ENCODE measurements at regions not wholly inside any gene's neighbourhood (a gene's known extent, or its start where the extent isn't known, plus 50 kb on each side); places are given as distances from the start of the nearest gene placed in this dataset.

DNA sequence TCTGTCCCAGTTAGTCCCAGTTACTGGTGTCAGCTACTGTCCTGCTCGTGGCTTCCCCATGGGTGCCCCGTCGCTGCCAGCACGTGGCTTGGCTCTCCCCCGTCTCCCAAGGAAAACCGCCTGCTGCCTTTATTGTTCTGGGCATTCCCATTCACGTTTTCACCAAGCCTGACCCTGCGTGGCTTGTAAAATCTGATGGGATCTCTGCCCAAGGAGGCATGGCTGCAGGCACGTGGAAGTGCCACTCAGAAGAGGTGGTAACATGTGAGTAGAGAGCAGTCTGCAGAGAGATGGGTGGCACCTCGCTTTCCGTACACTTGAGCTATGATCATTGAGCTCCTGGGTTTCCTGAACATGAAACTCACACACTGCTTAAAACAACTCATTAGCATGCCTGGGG is 429.2 kb upstream of the KLF4 start:
- TF ChIP-seq HOXA3 (CRISPR knock-in tag; IDR thresholded peaks at IDR 0.05): no peak
- no peak for TF ChIP-seq ZSCAN31 (CRISPR knock-in tag; IDR thresholded peaks at IDR 0.05; ENCODE audit: low read depth)
- no peak for TF ChIP-seq ELF4 (CRISPR knock-in tag; IDR thresholded peaks at IDR 0.05; ENCODE audit: borderline replicate concordance)
- no peak for TF ChIP-seq ZNF777 (CRISPR knock-in tag; IDR thresholded peaks at IDR 0.05)
- TF ChIP-seq ZNF362 (CRISPR knock-in tag; IDR thresholded peaks at IDR 0.05; ENCODE audit: borderline replicate concordance): no peak
- TF ChIP-seq CC2D1A (CRISPR knock-in tag; IDR thresholded peaks at IDR 0.05): no peak
- no peak for TF ChIP-seq ZNF431 (CRISPR knock-in tag; IDR thresholded peaks at IDR 0.05; ENCODE audit: borderline replicate concordance, low read depth)
- no peak for TF ChIP-seq FOXK2 (IDR thresholded peaks at IDR 0.05)
- TF ChIP-seq THYN1 (CRISPR knock-in tag; IDR thresholded peaks at IDR 0.05; ENCODE audit: borderline replicate concordance, low read depth): no peak
- TF ChIP-seq, protein P1, sequence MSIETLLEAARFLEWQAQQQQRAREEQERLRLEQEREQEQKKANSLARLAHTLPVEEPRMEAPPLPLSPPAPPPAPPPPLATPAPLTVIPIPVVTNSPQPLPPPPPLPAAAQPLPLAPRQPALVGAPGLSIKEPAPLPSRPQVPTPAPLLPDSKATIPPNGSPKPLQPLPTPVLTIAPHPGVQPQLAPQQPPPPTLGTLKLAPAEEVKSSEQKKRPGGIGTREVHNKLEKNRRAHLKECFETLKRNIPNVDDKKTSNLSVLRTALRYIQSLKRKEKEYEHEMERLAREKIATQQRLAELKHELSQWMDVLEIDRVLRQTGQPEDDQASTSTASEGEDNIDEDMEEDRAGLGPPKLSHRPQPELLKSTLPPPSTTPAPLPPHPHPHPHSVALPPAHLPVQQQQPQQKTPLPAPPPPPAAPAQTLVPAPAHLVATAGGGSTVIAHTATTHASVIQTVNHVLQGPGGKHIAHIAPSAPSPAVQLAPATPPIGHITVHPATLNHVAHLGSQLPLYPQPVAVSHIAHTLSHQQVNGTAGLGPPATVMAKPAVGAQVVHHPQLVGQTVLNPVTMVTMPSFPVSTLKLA (IDR thresholded peaks at IDR 0.05): no peak
- TF ChIP-seq SALL2 (CRISPR knock-in tag; IDR thresholded peaks at IDR 0.05): no peak
- no peak for TF ChIP-seq ZNF280D (CRISPR knock-in tag; IDR thresholded peaks at IDR 0.05)
- TF ChIP-seq CENPX (CRISPR knock-in tag; IDR thresholded peaks at IDR 0.05): no peak
- H3K27ac ChIP-seq (ENCODE audit: extremely low read length, insufficient read depth, low read length): no peak overlapping the region
- POLR2A ChIA-PET: no interaction called here
- no peaks in the 10 kb centered on the region for H4K20me1 ChIP-seq (ENCODE audit: insufficient read depth, low read length)
- no peaks in the 10 kb centered on the region for H3K27me3 ChIP-seq (ENCODE audit: control insufficient read depth in 1 of 2, insufficient read depth in 2 of 2, low read length in 2 of 2)
- no peak overlapping the region for H3K4me3 ChIP-seq (replicated peaks in 1 of 3; ENCODE audit: insufficient read depth in 1 of 3, low read depth in 2 of 3, low read length in 3 of 3)
- no peak overlapping the region for H2AFZ ChIP-seq (ENCODE audit: low read length)
- in situ Hi-C loops (cut with HindIII; ENCODE audit: extremely low pct_ligation_motif_present, low pct_unique_long_range_greater_than_20kb) (no loop called here), intact Hi-C loops (cut with micrococcal nuclease; ENCODE audit: unreplicated experiment) (no loop called here)
- no peaks in the 10 kb centered on the region for H3K36me3 ChIP-seq (replicated peaks in 1 of 2; ENCODE audit: control insufficient read depth in 1 of 2, insufficient read depth in 2 of 2, low read length in 2 of 2)
- H3K79me2 ChIP-seq (ENCODE audit: insufficient read depth, low read length): no peaks in the 10 kb centered on the region
- no peaks in the 10 kb centered on the region for H3K9me3 ChIP-seq (ENCODE audit: low read length)
- BruUV-seq (replicated peaks): no TSS peak
- ATAC-seq (no peak), FAIRE-seq (no peak), DNase-seq (ENCODE audit: low spot score) (no peak)
- WGBS (ENCODE audit: low lambda C conversion rate): 22% methylated on average over 10 of the region's 11 CpGs
- H3K9ac ChIP-seq (ENCODE audit: insufficient read depth, low read depth, low read length): no peak overlapping the region
- CTCF ChIA-PET (ENCODE audit: low intra/inter-chr PET ratio, low total read pairs): no interaction called here
- no peaks in the 10 kb centered on the region for H3K4me1 ChIP-seq (ENCODE audit: insufficient read depth, low read length)
- H3K4me2 ChIP-seq (ENCODE audit: low read depth, low read length): no peak overlapping the region

Measured in HepG2 (cell line).